Brain microvascular endothelial cell (primary cell): ENCODE measurements at regions not wholly inside any gene's neighbourhood (a gene's known extent, or its start where the extent isn't known, plus 50 kb on each side); places are given as distances from the start of the nearest gene placed in this dataset.

ENCODE experiments used
- DNase-seq: peaks from one replicate; pipeline ENCODE4 v3.0.0-alpha.2; 2020
- H3K27ac ChIP-seq: fragments of 250-450 bp; sonication (Bioruptor Pico); 2 replicates; pipeline ENCODE4 v1.5.1; 2020; ENCODE audit warnings: mild to moderate bottlenecking, moderate library complexity
- H3K27me3 ChIP-seq: fragments of 250-450 bp; sonication (Bioruptor Pico); replicated peaks from 2 replicates; pipeline ENCODE4 v1.5.1; 2020; ENCODE audit warnings: mild to moderate bottlenecking
- H3K36me3 ChIP-seq: fragments of 250-450 bp; sonication (Bioruptor Pico); replicated peaks from 2 replicates; pipeline ENCODE4 v1.5.1; 2020; ENCODE audit warnings: mild to moderate bottlenecking
- H3K4me3 ChIP-seq: 2 replicates; pipeline ENCODE4 v1.5.1; 2011; ENCODE audit warnings: low read depth, mild to moderate bottlenecking, control low read depth, low read length, moderate library complexity
- CTCF ChIP-seq: IDR thresholded peaks from 2 replicates; pipeline ENCODE4 v1.5.1; 2011; ENCODE audit warnings: low read depth, mild to moderate bottlenecking, moderate library complexity, low read length, control low read depth, inconsistent platforms; ENCODE audit errors: missing control alignments
- in situ Hi-C: cut with HindIII; loops from 2 replicates; pipeline ENCODE4 v1.10.0; 2017; ENCODE audit warnings: low sequenced_read_pairs, low pct_ligation_motif_present

- Histone ChIP-seq H3K36me3 (no peaks in the 10 kb centered on the region), H3K4me3 (no peak overlapping the region), H3K27ac (no peak overlapping the region), H3K27me3 (no peaks in the 10 kb centered on the region)
- in situ Hi-C loops, result no loop called here
- no peak for DNase-seq
- TF ChIP-seq CTCF, result no peak
Measured at GRCh38 chr6:159466926-159467325, 226.1 kb downstream of the SOD2 start.

- H3K36me3 ChIP-seq, result no peaks in the 10 kb centered on the region
- no peak for DNase-seq
- no peak overlapping the region for H3K4me3 ChIP-seq
- in situ Hi-C loops, result no loop called here
- no peak overlapping the region for H3K27ac ChIP-seq
- no peak for TF ChIP-seq CTCF
- no peaks in the 10 kb centered on the region for H3K27me3 ChIP-seq
Measured at GRCh38 chr6:159464816-159465215, 228.2 kb downstream of the SOD2 start.

- peak; percentile 5 for DNase-seq
- H3K27ac ChIP-seq, result no peak overlapping the region
Measured at GRCh38 chr6:159463119-159463829, 229.8 kb downstream of the SOD2 start.

GRCh38 chr6:159462431-159462830 is 230.6 kb downstream of the SOD2 start:
- Histone ChIP-seq H3K27ac (no peak overlapping the region), H3K27me3 (no peaks in the 10 kb centered on the region), H3K36me3 (no peaks in the 10 kb centered on the region), H3K4me3 (no peak overlapping the region)
- DNase-seq, result no peak
- no peak for TF ChIP-seq CTCF
- in situ Hi-C loops, result no loop called here

More at GRCh38 chr6:159463119-159463829, 229.8 kb downstream of the SOD2 start:
- in situ Hi-C loops, result no loop called here
- Histone ChIP-seq H3K36me3 (no peaks in the 10 kb centered on the region), H3K27me3 (no peaks in the 10 kb centered on the region), H3K4me3 (no peak overlapping the region)
- peak; percentile 21 for TF ChIP-seq CTCF

GRCh38 chr6:159461998-159462397 is 231.0 kb downstream of the SOD2 start:
- no peak for DNase-seq
- no peak overlapping the region for H3K27ac ChIP-seq
- no peaks in the 10 kb centered on the region for H3K36me3 ChIP-seq
- H3K4me3 ChIP-seq, result no peak overlapping the region
- in situ Hi-C loops, result no loop called here
- no peak for TF ChIP-seq CTCF
- H3K27me3 ChIP-seq, result no peaks in the 10 kb centered on the region

GRCh38 chr6:159461266-159461665 is 231.8 kb downstream of the SOD2 start:
- H3K4me3 ChIP-seq, result no peak overlapping the region
- TF ChIP-seq CTCF, result no peak
- H3K27me3 ChIP-seq, result no peaks in the 10 kb centered on the region

More at GRCh38 chr6:159461266-159461665, 231.8 kb downstream of the SOD2 start:
- in situ Hi-C loops, result no loop called here
- Histone ChIP-seq H3K36me3 (no peaks in the 10 kb centered on the region), H3K27ac (no peak overlapping the region)
- no peak for DNase-seq
